ENCODE measurements at regions not wholly inside any gene's neighbourhood (a gene's known extent, or its start where the extent isn't known, plus 50 kb on each side); places are given as distances from the start of the nearest gene placed in this dataset.

DNA sequence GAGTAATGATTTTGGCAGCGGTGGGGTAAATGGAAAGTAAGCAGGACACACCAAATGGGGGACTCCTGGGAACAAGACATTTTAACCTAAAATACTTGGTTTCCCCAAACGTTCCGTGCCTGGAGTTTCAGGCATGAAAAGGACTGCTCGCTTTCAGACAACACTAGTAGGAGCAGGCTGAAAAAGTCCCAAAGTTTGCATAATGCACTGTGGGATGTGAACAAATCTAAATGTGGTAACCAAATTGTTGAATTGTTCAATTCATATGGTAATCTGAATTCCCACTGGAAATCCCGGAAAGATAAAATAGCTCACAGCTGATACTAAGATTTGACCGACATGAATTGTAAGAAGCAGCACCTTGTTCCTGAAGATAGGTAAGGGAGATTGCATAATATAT, 467.2 kb upstream of the ARGLU1 start:
- in situ Hi-C loops (cut with HindIII; ENCODE audit: low sequenced_read_pairs): no loop called here
- no peak for DNase-seq (ENCODE audit: low read depth)
- TF ChIP-seq, protein P1, sequence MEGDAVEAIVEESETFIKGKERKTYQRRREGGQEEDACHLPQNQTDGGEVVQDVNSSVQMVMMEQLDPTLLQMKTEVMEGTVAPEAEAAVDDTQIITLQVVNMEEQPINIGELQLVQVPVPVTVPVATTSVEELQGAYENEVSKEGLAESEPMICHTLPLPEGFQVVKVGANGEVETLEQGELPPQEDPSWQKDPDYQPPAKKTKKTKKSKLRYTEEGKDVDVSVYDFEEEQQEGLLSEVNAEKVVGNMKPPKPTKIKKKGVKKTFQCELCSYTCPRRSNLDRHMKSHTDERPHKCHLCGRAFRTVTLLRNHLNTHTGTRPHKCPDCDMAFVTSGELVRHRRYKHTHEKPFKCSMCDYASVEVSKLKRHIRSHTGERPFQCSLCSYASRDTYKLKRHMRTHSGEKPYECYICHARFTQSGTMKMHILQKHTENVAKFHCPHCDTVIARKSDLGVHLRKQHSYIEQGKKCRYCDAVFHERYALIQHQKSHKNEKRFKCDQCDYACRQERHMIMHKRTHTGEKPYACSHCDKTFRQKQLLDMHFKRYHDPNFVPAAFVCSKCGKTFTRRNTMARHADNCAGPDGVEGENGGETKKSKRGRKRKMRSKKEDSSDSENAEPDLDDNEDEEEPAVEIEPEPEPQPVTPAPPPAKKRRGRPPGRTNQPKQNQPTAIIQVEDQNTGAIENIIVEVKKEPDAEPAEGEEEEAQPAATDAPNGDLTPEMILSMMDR (IDR thresholded peaks at IDR 0.05; ENCODE audit: low read depth, low read length, missing control alignments): no peak
- no peak overlapping the region for H3K4me3 ChIP-seq (ENCODE audit: low read depth, low read length)

DNA sequence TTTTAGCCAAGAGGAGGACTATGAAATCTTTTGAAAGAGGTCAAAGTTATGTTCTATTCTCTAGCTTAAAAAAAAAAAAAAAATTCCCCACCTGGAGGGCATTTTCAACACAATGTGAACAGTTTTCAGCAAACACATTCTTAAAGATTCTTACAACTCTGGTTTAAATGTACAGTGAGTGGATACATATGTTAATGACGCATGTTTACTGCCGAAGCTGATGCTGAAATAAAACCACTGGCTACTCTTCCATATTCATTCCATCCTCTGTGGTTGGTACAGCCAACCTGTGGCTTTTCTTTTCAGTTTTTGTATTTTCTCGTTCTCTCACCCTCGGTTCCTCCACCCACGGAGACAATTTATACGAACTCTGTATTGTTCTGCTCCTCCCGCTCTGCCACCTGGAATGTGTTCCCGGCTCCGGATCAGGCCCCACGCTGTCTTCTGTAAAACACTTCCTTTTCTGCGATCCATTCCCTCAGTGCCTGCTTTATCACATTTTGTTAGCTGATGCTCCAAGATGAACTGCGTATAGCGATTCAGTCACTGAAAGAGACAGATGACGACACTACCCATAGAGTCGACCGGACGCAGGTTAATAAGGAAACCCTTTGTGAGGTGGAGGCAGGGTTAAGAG, 466.4 kb upstream of the ARGLU1 start:
- in situ Hi-C loops (cut with HindIII; ENCODE audit: low sequenced_read_pairs): no loop called here
- no peak for DNase-seq (ENCODE audit: low read depth)
- no peak overlapping the region for H3K4me3 ChIP-seq (ENCODE audit: low read depth, low read length)
- TF ChIP-seq, protein P1 (IDR thresholded peaks at IDR 0.05; ENCODE audit: low read depth, low read length, missing control alignments): no peak

DNA sequence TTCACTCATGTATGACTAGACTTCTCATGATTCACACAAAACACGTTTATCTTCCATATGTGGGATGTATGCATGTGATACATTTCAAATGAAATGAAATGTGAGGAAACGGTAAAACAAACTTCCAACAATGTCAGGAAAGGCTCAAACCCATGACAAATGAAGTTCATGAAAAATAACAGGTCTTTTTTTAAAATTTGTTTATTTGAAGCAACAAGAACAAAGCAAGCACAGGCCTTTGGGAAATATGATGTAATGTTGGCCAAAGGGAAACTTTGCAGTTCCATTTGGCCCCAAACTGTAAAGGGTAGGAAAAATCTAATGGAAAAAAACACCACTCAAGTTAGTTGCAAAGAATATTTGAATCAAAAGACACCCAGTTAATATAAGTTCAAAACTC, 463.8 kb upstream of the ARGLU1 start:
- H3K4me3 ChIP-seq (ENCODE audit: low read depth, low read length): no peak overlapping the region
- no peak for DNase-seq (ENCODE audit: low read depth)
- TF ChIP-seq, protein P1 (IDR thresholded peaks at IDR 0.05; ENCODE audit: low read depth, low read length, missing control alignments): no peak
- in situ Hi-C loops (cut with HindIII; ENCODE audit: low sequenced_read_pairs): no loop called here

DNA sequence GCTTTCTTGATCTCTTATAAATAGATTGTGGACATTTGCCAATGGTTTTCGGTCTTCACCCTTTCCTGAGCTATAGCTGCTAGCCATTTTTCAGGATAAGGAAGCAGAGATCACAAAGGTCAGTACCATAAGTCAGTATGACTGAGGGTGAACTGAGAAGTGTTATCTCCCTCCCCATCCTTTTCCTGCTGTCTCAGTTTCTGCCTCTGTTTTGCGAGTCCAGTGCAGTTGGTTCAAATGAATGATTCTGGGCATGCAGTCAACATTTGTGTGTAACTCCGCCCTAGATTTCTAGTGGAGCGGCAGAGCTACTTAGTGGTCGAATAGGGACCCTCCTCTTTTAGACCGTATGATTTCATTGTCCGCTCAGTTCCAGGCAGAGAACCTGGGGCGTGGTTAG, 460.8 kb upstream of the ARGLU1 start:
- DNase-seq (ENCODE audit: low read depth): no peak
- no peak overlapping the region for H3K4me3 ChIP-seq (ENCODE audit: low read depth, low read length)
- TF ChIP-seq, protein P1 (IDR thresholded peaks at IDR 0.05; ENCODE audit: low read depth, low read length, missing control alignments): no peak
- in situ Hi-C loops (cut with HindIII; ENCODE audit: low sequenced_read_pairs): no loop called here

DNA sequence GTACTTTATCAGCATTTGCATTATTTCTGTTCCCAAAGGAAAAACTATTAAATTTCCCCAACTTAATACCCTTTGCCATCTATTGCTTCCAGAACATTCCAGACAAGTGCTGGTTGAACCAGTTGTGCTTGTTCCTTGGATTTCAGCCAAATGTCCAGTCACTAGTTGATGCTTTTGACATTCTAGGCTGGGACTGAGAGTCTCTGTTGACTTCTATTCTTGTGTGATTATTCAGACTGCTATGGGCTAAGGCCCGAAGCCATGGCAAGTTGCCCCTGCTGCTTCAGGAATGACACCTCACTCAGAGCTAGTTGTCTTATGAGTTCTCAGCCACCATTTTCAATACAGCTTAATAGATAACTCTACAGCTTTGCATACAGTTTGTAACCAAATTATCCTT, 458.1 kb upstream of the ARGLU1 start:
- DNase-seq (ENCODE audit: low read depth): no peak
- in situ Hi-C loops (cut with HindIII; ENCODE audit: low sequenced_read_pairs): no loop called here
- TF ChIP-seq, protein P1 (IDR thresholded peaks at IDR 0.05; ENCODE audit: low read depth, low read length, missing control alignments): no peak
- no peak overlapping the region for H3K4me3 ChIP-seq (ENCODE audit: low read depth, low read length)

DNA sequence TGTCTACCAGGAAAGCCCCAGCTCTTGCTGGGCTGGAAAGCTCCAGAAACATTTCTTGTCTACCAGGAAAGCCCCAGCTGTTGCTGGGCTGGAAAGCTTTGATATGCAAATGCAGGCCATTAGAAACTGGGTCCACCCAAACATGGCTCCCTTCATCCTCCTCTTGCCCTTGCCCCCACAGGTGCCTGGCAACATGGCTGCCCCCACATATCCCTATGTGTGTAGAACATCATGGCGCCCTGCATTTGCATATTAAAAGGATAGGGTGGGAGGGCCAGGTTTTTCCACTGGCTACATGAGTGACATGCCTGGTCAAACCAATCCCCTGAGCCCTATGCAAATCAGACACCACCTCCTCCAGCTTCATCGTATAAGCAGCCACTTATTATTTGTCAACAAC, 455.4 kb upstream of the ARGLU1 start:
- no peak for DNase-seq (ENCODE audit: low read depth)
- no peak overlapping the region for H3K4me3 ChIP-seq (ENCODE audit: low read depth, low read length)
- TF ChIP-seq, protein P1 (IDR thresholded peaks at IDR 0.05; ENCODE audit: low read depth, low read length, missing control alignments): no peak
- in situ Hi-C loops (cut with HindIII; ENCODE audit: low sequenced_read_pairs): no loop called here

Measured in astrocyte of the cerebellum (primary cell).